ENCODE measurements at regions not wholly inside any gene's neighbourhood (a gene's known extent, or its start where the extent isn't known, plus 50 kb on each side); places are given as distances from the start of the nearest gene placed in this dataset.

- no peaks in the 10 kb centered on the region for H3K4me1 Mint-ChIP-seq
- Histone ChIP-seq H3K27ac (ENCODE audit: low read length) (no peak overlapping the region), H3K36me3 (ENCODE audit: control insufficient read depth, insufficient read depth, low read length) (no peaks in the 10 kb centered on the region), H3K4me1 (ENCODE audit: control insufficient read depth, insufficient read depth, low read length) (no peaks in the 10 kb centered on the region), H3K9me3 (ENCODE audit: control insufficient read depth, insufficient read depth, low read length) (no peaks in the 10 kb centered on the region), H3K4me3 (ENCODE audit: low read length) (no peak overlapping the region), H3K27me3 (ENCODE audit: control insufficient read depth, insufficient read depth, low read length) (no peaks in the 10 kb centered on the region)
- WGBS (ENCODE audit: insufficient coverage): 90% methylated on average over 5 of the region's 6 CpGs
- intact Hi-C loops (cut with micrococcal nuclease): no loop called here
- TF ChIP-seq, protein P1, sequence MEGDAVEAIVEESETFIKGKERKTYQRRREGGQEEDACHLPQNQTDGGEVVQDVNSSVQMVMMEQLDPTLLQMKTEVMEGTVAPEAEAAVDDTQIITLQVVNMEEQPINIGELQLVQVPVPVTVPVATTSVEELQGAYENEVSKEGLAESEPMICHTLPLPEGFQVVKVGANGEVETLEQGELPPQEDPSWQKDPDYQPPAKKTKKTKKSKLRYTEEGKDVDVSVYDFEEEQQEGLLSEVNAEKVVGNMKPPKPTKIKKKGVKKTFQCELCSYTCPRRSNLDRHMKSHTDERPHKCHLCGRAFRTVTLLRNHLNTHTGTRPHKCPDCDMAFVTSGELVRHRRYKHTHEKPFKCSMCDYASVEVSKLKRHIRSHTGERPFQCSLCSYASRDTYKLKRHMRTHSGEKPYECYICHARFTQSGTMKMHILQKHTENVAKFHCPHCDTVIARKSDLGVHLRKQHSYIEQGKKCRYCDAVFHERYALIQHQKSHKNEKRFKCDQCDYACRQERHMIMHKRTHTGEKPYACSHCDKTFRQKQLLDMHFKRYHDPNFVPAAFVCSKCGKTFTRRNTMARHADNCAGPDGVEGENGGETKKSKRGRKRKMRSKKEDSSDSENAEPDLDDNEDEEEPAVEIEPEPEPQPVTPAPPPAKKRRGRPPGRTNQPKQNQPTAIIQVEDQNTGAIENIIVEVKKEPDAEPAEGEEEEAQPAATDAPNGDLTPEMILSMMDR (IDR thresholded peaks at IDR 0.05): no peak
- no peak overlapping the region for H3K4me3 Mint-ChIP-seq
- no peaks in the 10 kb centered on the region for H3K27me3 Mint-ChIP-seq (ENCODE audit: low read depth in 2 of 2)
- ATAC-seq (no peak), DNase-seq (no peak)
- peaks cover 0 to 4% of the 10 kb centered on the region in 2 donors for H3K9me3 Mint-ChIP-seq
- H3K36me3 Mint-ChIP-seq: no peaks in the 10 kb centered on the region
- H3K27ac Mint-ChIP-seq: no peak overlapping the region
Measured at GRCh38 chr18:56176751-56177150, 461.6 kb downstream of the TXNL1 start.

- Mint-ChIP-seq H3K4me3 (no peak overlapping the region), H3K27ac (no peak overlapping the region), H3K27me3 (ENCODE audit: low read depth in 2 of 2) (no peaks in the 10 kb centered on the region), H3K36me3 (no peaks in the 10 kb centered on the region), H3K9me3 (peaks cover 0 to 4% of the 10 kb centered on the region in 2 donors), H3K4me1 (no peaks in the 10 kb centered on the region)
- Histone ChIP-seq H3K4me1 (ENCODE audit: control insufficient read depth, insufficient read depth, low read length) (no peaks in the 10 kb centered on the region), H3K9me3 (ENCODE audit: control insufficient read depth, insufficient read depth, low read length) (no peaks in the 10 kb centered on the region), H3K4me3 (ENCODE audit: low read length) (no peak overlapping the region), H3K27me3 (ENCODE audit: control insufficient read depth, insufficient read depth, low read length) (no peaks in the 10 kb centered on the region), H3K27ac (ENCODE audit: low read length) (no peak overlapping the region), H3K36me3 (ENCODE audit: control insufficient read depth, insufficient read depth, low read length) (no peaks in the 10 kb centered on the region)
- ATAC-seq (no peak), DNase-seq (no peak)
- TF ChIP-seq, protein P1 (IDR thresholded peaks at IDR 0.05): no peak
- 95% methylated on average over 6 of the region's 7 CpGs for WGBS (ENCODE audit: insufficient coverage)
- intact Hi-C loops (cut with micrococcal nuclease): no loop called here
Measured at GRCh38 chr18:56175330-56176001, 462.9 kb downstream of the TXNL1 start.

DNA sequence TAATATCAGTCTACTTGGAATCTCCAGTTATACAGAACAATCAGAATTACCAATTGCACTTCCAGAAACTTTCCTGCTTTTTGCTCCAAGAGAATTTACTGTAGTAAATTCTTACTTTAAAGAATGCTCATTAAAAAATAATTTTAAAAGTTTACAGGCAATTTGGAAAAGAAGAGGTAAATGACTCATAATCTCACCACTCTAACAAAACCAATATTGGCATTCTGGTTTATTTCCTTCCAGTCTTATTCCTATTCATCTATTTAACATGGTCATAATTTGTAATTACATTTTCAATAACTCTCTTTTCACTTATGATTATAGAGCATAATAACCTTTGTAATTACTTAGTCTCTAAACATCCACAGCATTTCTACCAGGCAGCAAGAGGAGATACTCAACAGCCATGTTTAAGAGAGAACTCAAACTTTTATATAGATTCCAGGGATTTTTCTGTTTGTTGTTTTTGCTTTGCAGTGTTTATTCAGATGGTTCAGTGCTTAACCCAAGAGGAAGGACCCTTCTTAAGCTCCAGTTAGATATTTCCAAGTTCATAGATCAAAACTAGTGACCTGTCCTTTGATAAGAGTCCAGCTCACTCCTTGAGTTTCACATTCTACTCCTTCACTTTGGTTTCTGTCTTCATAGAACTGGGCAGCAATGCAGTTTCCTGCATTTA lies 464.7 kb downstream of the TXNL1 start:
- Histone ChIP-seq H3K4me3 (ENCODE audit: low read length) (no peak overlapping the region), H3K4me1 (ENCODE audit: control insufficient read depth, insufficient read depth, low read length) (no peaks in the 10 kb centered on the region), H3K9me3 (ENCODE audit: control insufficient read depth, insufficient read depth, low read length) (no peaks in the 10 kb centered on the region), H3K27ac (ENCODE audit: low read length) (no peak overlapping the region), H3K27me3 (ENCODE audit: control insufficient read depth, insufficient read depth, low read length) (no peaks in the 10 kb centered on the region), H3K36me3 (ENCODE audit: control insufficient read depth, insufficient read depth, low read length) (no peaks in the 10 kb centered on the region)
- intact Hi-C loops (cut with micrococcal nuclease): no loop called here
- Mint-ChIP-seq H3K27ac (no peak overlapping the region), H3K36me3 (no peaks in the 10 kb centered on the region), H3K4me3 (no peak overlapping the region), H3K27me3 (ENCODE audit: low read depth in 2 of 2) (no peaks in the 10 kb centered on the region), H3K4me1 (no peaks in the 10 kb centered on the region), H3K9me3 (peaks cover 0 to 4% of the 10 kb centered on the region in 2 donors)
- TF ChIP-seq, protein P1 (IDR thresholded peaks at IDR 0.05): no peak
- no peak for ATAC-seq
- DNase-seq: no peak

- Histone ChIP-seq H3K4me1 (ENCODE audit: control insufficient read depth, insufficient read depth, low read length) (no peaks in the 10 kb centered on the region), H3K9me3 (ENCODE audit: control insufficient read depth, insufficient read depth, low read length) (no peaks in the 10 kb centered on the region), H3K36me3 (ENCODE audit: control insufficient read depth, insufficient read depth, low read length) (no peaks in the 10 kb centered on the region), H3K27ac (ENCODE audit: low read length) (no peak overlapping the region), H3K4me3 (ENCODE audit: low read length) (no peak overlapping the region), H3K27me3 (ENCODE audit: control insufficient read depth, insufficient read depth, low read length) (no peaks in the 10 kb centered on the region)
- peaks cover 0 to 4% of the 10 kb centered on the region in 2 donors for H3K9me3 Mint-ChIP-seq
- TF ChIP-seq, protein P1 (IDR thresholded peaks at IDR 0.05): no peak
- DNase-seq (no peak), ATAC-seq (no peak)
- 85% methylated on average over 1 of the region's 2 CpGs for WGBS (ENCODE audit: insufficient coverage)
- intact Hi-C loops (cut with micrococcal nuclease): no loop called here
- no peak overlapping the region for H3K27ac Mint-ChIP-seq
- H3K4me1 Mint-ChIP-seq: no peaks in the 10 kb centered on the region
- H3K4me3 Mint-ChIP-seq: no peak overlapping the region
- H3K27me3 Mint-ChIP-seq (ENCODE audit: low read depth in 2 of 2): no peaks in the 10 kb centered on the region
- no peaks in the 10 kb centered on the region for H3K36me3 Mint-ChIP-seq
Measured at GRCh38 chr18:56172527-56172926, 465.9 kb downstream of the TXNL1 start.
